Activated CD8-positive, alpha-beta memory T cell treated with anti-CD3 and anti-CD28 coated beads for 48 hours (primary cell): ENCODE measurements at regions not wholly inside any gene's neighbourhood (a gene's known extent, or its start where the extent isn't known, plus 50 kb on each side); places are given as distances from the start of the nearest gene placed in this dataset.

Experiments used
- DNase-seq, 3 experiments: peaks; one replicate each; pipeline ENCODE4 v3.0.0-alpha.2; 2020; ENCODE audit warnings: low read depth in 2 of 3, low spot score in 2 of 3

DNA sequence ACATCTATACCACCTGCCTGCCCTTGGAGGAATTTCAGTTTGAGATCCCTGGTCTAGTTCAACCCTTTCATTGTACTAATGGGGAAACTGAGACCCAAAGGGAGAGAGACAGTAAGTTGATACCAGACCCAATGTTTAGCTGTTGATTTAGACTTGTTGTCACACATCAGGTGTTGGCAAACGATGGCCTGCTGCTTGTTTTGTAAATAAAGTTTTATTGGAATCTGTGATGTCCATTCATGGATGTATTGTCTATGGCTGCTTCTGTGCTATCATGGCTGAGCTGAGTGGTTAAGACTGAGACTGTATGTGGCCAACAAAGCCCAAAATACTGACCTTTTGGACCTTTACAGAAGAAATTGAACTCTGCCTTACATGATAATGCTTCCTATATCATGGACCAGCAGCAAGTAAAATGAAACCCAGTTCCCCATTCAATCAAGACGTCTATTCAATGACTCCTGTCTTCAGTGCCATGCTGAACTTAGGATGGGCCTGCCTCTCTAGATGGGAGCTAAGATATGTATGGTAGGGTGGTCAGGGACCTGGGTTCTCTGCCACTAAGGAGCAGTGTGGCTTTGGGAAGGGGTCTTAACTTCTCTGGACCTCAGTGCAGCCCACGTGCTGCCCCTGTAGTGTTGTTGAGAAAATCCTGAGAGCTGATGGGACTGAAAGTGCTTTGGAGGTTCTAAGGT lies 111.0 kb downstream of the IRX5 start:
- DNase-seq, result no peak

DNA sequence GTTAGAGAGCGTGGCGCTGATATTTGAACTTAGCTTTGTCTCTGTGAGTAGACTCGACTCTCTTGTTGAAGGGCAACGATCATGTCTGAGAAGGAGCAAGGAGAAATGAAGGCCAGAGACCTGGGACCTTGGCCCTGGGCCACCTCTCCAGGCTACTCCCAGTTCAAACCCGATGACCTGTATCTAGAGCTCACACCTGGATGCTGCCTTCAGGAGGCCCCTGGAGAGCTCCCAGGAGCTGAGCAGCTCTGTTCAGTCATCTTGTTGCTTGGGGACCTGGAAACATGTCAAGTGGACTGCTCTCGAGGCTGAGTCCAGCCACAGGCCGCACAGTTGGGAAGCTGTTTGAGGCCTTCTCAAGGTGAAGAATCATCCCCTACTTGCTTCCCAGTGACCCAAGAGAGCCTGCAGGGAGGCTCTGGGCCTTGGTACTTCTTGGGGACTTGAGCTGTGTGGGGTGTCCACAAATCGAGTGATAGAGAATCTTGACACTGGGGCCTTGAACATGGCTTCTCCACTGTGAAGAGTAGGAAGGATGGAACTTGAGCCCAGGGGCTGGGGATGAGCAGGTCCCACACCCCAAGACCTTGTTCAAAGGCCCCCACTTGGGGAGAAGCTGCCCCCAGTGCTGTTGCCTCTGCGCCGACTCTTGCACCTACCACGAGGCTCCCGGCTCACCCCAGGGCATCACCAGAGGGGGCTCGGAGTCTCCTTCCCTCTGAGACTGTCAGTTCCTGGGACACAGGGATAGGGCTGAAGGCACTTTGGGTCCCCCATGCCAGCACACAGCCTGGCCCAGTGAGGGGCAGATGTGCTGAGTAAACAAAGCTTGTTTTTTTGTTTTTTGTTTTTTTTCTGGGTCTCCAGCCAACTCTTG lies 112.1 kb downstream of the IRX5 start:
- no peak for DNase-seq

DNA sequence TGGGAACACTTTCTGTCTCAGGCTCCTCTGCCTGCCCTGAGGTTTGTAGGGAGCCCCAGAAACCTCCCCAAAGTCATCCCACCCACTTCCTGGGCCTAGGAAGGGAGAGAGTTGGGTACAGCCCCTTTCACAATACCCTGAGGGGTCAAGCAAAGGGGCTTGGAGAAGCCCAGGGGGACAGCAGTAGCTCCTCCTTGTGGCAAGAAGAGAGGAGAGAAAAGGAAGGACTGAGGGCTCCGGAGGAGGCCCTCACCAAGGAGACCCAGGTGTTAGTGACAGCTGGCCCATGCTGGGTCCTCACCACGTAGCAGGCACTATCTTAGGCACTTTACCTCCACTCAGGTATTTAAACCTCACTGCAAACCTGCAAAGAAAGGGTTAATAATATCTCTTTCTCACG lies 112.8 kb downstream of the IRX5 start:
- DNase-seq, result no peak

DNA sequence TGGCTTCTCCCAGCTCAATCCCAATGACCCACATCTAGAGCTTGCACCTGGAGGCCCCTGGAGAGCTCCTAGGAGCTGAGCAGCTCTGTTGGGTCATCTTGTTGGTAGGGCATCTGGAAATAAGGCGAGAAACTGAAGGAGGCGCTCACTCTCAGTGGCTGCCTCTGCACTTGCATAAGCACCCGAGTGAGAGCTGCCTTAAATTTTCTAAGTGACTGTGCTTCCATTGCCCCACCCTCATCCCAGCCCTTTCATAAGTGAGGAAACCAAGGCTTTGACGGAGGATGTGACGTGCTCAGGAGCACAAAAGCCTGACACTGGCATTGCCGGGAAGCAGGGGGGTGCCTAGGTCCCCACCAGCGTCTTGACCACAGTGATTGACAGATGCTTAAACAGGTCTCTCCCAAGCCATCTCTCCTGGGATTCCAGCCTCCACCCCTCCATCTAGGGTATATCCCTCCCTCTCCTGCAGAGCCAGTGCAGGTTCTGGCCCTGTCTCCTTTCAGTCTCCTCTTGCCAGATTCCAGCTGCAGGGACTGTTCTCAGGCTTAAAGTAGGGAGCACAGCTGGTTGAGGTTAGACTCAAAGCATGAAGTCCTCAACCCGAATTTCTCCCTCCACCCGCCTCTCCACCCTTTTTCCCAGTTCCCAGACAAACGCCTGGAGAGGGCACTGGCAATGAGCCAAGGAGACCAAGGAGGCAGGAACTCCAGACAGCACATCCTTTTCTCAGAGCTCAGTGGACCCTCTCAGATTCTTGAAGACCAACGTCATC lies 113.7 kb downstream of the IRX5 start:
- no peak for DNase-seq

DNA sequence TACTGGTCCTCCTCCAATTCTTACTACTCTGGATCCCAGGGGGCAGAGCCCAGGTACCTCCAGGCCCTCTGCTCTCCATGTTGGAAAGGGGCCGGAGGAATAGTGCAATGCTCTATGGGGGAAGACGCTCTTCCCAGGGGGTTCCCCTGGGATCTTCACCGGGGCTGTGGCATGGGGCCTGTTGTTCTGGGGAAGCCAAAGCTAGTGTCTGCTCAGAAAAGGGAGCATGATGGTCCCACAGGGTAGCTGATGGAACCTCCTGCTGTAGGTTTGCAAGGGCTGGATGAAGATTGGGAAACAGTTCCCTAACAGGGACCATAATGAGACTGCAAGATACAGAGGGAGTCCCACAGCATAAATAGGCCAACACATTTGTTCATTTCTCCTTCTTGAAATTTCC lies 114.7 kb downstream of the IRX5 start:
- no peak for DNase-seq

DNA sequence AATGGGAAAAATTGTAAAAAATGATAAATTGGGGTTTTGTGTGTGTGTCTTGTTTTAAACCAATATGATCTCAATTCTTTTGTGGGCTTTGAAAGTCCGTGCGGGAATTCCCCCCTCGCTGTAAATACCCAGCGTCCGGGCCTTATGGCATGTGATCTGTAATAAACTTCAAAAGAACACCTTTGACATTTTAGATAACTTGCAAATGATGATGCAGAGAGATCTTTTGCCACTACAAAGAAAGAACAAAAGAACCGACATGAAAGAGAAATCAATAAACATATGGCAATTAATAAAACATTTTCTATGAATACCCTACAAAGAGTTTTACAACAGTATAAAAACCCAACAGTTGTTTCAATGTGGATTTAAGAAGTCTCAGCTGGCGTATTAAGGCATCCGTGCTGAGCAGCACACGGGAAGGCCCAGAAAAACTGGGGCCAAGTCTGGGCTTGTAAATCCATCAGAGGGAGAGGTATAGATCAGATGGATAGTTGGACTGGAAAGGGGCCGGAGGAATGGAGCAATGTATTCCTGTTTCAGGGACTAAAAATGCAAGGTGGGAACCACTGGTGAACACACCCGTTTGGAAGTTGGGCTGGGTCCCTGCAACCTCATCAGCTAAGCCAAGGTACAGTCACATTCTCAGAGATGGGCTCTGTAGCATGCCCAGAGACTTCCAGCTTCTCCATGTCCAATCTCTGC lies 115.2 kb downstream of the IRX5 start:
- no peak for DNase-seq

DNA sequence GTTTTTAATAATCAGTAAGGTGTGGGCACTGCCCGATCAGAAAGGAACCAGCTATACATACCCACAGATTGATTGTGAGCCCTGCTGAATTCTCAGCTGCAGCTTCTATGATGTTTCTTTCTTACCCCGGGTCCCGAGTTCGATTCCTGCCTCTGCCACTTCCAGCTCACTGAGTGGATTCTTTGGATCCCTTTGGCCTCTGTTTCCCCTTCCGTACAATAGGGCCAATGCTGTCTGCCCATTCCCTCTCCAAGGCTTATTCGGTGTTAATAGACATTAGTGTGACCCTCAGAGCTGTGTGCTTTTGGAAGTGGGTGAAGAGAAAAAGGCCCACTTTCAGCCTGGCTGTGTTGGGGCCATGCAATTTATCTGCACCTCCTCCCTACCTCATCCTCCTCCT lies 115.8 kb downstream of the IRX5 start:
- DNase-seq, result no peak

DNA sequence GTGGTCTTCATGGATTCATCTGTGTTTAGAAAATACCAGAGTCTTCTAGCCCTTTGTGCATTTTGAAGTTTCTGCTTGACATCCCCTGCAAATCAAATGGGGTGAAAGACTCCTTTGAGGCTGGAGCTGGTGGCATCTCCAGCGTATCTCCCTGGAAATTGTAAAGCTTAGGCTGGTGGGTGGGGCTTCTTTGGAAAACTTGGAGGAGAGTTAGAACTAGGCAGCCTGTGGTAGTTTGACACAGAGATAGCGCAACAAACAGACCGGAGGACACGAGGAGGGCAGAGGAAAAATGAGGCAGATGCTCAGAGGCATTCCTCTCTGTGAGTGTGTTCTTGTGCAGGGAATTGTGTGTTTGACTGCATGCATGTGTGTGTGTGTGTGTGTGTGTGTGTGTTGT lies 116.3 kb downstream of the IRX5 start:
- DNase-seq, result no peak

DNA sequence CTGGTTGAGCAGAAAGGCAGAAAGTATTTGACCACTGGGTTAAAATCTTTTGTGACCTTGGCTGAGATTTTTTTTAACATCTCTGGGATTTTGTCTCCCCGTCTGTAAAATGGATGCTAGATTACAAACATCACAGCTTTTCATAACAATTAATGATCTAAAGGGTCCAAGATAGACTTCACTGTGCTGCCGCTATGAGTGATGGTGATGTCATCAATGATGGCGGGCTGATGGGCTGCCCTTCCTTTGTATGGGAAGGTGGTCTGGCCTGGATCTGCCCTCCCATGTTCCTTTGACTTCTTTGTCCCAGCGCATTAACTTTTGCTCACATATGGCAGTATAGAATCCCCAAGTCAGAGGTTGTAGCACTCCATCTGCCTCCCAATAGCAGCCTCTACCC lies 116.7 kb downstream of the IRX5 start:
- no peak for DNase-seq

DNA sequence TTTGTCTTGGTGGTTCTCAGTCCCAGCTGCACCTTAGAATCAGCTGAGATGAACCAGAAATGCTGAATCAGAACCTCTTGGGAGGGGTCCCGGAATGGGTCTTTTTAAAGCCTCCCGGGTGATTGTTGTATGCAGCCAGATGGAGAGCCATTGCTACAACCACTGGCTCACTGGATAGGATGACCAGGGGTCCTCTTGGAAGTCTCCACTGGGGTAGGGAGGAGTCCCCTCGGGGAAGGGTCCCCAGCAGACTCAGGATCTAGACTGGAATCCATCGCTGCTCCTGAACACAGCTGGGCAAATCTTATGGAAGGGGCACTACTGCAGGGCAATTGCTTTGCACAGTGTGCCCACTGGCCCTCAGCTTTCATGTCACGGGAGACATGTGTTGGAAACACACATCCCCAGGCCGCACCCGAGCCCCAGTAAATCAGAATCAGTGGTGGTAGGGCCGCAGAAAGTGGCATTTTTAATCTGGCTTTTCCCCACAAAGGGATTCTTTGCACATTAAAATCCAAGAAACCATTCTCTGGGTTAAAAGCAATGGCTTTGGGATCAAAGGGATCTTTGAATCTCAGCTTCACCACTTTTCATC lies 117.3 kb downstream of the IRX5 start:
- DNase-seq, result no peak

DNA sequence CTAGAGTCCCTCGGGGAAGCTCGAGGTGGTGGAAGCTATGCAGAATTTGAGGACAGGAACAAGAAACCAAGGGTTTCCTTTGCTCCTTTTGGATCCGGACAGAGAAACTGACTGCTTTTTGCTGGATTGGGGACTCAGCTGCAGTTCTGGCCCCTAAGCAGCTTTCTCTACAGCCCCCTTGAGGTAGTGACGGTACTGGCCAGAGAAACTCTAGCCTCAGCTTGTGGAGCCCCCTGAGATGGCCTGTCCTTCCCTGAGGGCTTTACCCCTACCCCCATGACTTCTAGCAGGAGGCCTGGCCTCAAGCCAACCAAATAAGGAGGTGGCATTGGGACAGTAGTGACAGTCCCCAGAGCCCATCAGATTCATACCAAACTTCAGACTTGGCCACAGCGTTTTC lies 118.1 kb downstream of the IRX5 start:
- no peak for DNase-seq

DNA sequence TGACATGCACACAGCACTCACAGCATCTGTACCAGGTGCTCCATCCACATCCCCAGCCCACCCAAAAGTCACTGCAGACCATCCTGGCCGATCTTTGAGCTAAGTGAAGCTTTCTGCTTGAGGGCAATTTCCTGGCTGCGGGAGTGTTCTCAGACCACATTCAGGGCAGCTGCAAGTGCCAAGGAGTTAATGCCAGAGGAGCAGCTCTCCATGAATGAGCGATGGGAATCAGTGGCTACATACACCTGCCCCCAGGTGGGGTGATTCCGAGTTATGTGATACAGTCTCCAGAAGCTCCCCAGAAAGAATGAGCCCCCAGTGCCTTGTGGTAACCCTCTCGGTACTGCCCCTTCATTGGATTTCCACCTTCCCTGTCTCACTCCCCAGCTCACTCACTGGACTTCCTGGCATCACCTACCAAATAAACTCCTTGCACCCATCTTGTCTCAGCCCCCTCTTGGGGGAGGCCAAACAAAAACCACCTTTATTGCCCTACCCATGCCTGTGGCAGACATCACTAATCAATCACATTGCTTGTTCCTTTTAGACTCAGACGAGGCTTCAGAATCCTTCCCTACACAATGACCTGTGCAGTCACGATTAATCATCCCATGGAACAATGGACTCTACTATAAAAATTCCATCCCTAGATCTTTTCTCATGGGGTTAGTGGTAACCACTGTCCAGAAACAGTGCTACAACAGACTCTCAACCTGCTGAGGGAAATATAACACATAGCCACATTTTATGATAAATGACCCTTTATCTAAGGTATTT lies 121.1 kb downstream of the IRX5 start:
- no peak for DNase-seq

DNA sequence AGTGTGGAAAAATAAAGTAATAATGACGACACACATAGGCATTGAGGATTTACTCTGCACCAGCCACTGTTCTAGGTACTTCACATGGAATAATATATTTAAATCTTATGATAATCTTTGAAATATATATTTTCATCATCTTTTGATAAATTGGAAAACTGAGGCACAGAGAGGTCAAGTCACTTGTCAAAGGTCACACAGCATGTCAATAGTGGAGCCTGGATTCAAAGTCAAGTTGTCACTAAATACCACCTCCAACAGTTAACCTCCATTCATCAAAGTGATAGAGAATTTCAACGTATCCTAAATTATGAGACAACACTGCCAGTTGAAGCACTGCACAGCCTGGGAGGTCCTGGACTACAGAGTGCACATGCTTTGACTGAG lies 121.7 kb downstream of the IRX5 start:
- no peak for DNase-seq

DNA sequence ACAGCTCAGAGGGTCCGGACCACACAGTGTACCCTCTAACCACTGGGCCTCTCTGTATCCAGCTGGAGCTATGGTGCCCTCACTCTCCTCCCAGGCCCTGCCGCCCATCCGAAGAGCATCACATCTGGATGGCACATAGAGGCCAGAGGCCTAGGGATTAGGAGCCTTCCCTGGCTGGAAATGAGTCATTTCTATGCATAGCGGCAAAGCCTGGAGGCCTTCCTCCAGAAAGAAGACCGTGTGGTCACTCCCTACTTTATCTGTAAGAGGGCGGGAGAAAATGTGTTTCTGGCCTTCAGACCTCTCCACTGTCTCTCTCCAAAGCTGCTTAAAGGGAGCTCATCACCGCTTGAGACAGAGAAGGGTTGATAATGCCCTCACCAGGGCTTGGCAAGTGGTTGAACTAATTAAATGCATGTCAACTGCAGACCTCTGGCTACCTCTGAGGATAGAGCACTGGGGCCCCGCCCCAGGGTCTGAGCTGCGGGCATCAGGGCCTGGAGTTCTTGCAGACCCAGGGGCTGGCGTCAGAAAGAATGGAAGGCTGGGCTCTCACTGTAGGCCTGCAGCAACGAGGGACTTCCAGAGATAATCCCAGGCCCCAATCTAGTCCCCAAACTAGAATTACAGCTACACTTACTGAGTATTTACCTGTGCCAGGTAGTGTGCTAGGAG lies 122.2 kb downstream of the IRX5 start:
- DNase-seq, result no peak

DNA sequence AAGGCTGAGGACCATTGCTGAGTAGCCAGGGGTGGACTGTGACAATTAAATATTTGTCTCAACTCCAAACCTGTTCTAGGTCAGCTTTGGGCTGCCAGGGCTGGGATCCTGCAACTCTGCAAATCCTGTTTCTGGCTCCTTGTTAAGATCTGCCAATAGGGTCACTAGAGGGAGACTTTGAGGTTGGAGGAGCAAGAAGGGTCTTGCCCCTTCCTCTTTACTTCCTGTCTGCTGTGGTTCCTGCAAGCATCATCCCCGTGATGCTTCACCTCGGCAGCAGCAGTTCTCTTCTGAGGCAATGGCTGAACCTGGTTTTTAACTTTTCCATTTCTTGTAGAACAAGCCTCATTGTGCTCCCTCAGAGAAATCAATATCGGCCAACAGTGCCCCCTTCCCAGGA lies 124.6 kb downstream of the IRX5 start:
- DNase-seq, result no peak

DNA sequence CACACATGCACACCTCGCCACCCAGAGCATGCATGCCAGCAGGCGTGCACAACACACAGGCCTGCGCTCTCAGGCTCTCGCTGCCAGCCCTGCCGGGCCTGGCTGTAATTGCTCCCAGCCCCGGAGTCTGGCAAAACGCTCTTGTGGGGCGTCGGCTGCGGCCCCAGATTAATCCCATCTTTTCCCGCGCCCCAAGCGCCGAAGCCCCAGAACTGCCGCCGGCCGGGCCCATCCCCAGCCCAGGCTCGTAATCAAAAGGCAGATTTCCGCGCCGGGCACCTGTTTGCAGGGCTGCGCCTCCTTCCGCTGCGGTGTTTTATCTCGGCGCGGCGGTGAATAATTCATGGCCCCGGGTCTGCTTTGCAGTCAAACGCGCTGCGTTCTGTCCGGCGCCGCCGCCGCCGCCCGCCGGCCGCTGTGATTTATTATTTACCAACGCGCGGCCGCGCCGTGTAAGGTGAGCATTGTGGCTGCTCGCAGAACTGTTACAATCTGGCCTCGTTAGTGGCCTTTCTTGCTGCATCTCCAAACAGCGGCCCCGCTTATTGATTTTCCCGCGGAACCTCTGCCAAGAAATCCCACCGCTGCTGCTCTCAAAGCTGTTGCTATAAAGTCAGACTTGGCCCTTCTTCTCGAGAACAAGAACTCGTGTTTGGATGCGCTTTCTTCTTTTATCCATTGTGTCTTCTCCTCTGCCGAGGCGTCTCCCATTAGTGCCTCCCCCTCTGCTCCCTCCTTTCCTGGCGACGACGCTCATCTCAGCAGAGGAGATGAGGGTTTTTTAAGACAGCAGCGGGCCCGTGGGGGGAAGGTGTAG lies 126.1 kb downstream of the IRX5 start:
- DNase-seq, result no peak

DNA sequence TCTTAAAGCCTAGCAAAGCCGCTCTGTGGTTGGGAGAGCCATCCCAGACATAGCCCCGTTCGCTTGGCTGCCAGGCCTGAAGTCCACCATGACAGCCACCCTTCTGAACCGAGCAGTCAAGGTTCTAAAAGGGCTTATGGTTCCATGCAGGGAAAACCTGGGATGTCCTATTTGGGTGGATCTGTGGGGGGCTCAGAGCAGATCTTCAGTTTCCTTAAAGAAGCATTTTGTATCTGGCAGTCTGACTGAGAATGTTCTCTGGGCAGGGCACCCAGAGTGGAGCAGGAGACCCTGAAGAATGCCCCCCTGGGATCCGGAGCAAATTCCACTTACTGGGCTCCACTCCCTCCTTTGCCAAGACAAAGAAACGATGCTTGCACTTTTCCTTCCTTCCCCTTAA lies 127.2 kb downstream of the IRX5 start:
- DNase-seq, result no peak

DNA sequence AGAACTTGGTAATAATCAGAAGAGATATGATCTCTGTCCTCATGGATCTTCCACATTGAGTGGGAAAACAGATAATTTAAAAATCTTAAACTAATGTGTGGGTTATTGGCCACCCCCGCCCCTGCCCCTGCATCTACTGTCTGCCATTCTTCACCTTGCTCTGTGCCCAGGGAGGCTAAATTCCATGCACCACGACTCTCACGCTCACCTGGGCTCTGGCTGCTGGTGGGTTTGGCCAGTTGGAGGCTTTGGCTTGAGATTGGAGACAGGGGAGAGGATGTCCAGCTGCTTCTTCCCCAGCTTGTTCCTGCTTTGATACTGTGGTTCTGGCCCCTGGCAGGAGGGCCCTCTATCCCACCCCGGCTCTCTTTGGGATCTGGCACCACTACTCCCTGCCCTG lies 127.9 kb downstream of the IRX5 start:
- no peak for DNase-seq

DNA sequence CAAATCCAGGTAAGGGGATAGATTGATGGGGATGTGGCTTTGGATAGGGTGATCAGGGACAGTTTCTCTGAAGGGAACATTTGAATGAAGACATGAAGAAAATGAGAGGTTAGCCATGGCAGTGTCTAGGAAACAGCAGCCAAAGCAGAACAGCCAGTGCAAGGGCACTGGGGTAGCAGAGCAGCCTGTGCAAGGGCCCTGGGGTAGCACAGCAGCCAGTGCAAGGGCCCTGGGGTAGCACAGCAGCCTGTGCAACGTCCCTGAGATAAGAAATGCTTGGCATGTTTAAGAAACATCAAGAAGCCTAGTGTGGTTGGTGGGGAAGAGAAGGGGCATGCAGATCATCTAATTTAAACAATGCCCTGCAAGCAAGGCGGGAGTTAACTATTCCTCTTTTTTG lies 128.5 kb downstream of the IRX5 start:
- DNase-seq, result no peak
